Right forelimb (tissue), 1 donor: ENCODE measurements at regions not wholly inside any gene's neighbourhood (a gene's known extent, or its start where the extent isn't known, plus 50 kb on each side); places are given as distances from the start of the nearest gene placed in this dataset.

Source experiments
- DNase-seq: peaks from one replicate; pipeline ENCODE4 v3.0.0-alpha.2; 2018

GRCh38 chr7:142389544-142389943, 131.7 kb upstream of the PRSS58 start:
- DNase-seq, result no peak

GRCh38 chr7:142385491-142386340, 127.9 kb upstream of the PRSS58 start:
- no peak for DNase-seq

GRCh38 chr7:142384493-142384922, 126.7 kb upstream of the PRSS58 start:
- no peak for DNase-seq

- no peak for DNase-seq
These were observed 126.1 kb upstream of the PRSS58 start for GRCh38 chr7:142383841-142384492.

- no peak for DNase-seq
These were observed 124.0 kb upstream of the PRSS58 start for GRCh38 chr7:142381727-142382390.

- DNase-seq, result no peak
These were observed 122.2 kb upstream of the PRSS58 start for GRCh38 chr7:142380069-142380468.

- no peak for DNase-seq
These were observed 121.5 kb upstream of the PRSS58 start for GRCh38 chr7:142379201-142379885.

- no peak for DNase-seq
These were observed 119.7 kb upstream of the PRSS58 start for GRCh38 chr7:142377567-142377966.

- DNase-seq, result no peak
These were observed 118.6 kb upstream of the PRSS58 start for GRCh38 chr7:142376356-142376997.

GRCh38 chr7:142375710-142376313, 118.0 kb upstream of the PRSS58 start:
- DNase-seq, result no peak

- DNase-seq, result no peak
These were observed 114.9 kb upstream of the PRSS58 start for GRCh38 chr7:142372727-142373126.

GRCh38 chr7:142371586-142372377, 113.9 kb upstream of the PRSS58 start:
- no peak for DNase-seq

- no peak for DNase-seq
These were observed 107.6 kb upstream of the PRSS58 start for GRCh38 chr7:142365410-142365842.

GRCh38 chr7:142364551-142364950, 106.7 kb upstream of the PRSS58 start:
- no peak for DNase-seq

- DNase-seq, result no peak
These were observed 104.5 kb upstream of the PRSS58 start for GRCh38 chr7:142362349-142362748.

GRCh38 chr7:142359694-142360279, 101.9 kb upstream of the PRSS58 start:
- DNase-seq, result no peak

GRCh38 chr7:142357953-142358520, 100.2 kb upstream of the PRSS58 start:
- DNase-seq, result no peak

GRCh38 chr7:142356166-142356565, 98.3 kb upstream of the PRSS58 start:
- no peak for DNase-seq

GRCh38 chr7:142355328-142355727, 97.5 kb upstream of the PRSS58 start:
- no peak for DNase-seq
